ENCODE measurements at regions not wholly inside any gene's neighbourhood (a gene's known extent, or its start where the extent isn't known, plus 50 kb on each side); places are given as distances from the start of the nearest gene placed in this dataset.

DNA sequence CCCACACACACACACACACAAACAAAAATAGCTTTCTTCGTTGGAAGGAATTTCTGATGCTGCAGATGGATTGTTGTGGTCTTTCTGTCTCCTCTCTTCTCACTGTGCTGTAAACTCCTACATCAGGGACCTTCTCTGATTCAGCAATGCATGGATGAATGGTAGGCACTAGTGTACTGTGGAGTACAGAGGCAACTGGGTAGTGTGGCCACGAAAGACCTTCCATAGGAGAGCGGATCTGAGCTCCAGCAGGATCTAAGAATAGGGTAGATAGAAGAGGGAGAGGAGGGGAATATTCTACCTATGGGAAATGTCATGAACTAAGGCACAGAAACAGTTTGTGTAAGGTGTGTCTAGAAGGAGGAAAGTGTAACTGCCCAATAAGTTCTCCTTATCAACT is 266.8 kb downstream of the MYCN start:
- TF ChIP-seq POLR2A (IDR thresholded peaks at IDR 0.05; ENCODE audit: extremely low read depth, insufficient read length) = no peak
- TF ChIP-seq, protein P1, sequence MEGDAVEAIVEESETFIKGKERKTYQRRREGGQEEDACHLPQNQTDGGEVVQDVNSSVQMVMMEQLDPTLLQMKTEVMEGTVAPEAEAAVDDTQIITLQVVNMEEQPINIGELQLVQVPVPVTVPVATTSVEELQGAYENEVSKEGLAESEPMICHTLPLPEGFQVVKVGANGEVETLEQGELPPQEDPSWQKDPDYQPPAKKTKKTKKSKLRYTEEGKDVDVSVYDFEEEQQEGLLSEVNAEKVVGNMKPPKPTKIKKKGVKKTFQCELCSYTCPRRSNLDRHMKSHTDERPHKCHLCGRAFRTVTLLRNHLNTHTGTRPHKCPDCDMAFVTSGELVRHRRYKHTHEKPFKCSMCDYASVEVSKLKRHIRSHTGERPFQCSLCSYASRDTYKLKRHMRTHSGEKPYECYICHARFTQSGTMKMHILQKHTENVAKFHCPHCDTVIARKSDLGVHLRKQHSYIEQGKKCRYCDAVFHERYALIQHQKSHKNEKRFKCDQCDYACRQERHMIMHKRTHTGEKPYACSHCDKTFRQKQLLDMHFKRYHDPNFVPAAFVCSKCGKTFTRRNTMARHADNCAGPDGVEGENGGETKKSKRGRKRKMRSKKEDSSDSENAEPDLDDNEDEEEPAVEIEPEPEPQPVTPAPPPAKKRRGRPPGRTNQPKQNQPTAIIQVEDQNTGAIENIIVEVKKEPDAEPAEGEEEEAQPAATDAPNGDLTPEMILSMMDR (IDR thresholded peaks at IDR 0.05; ENCODE audit: low read depth, low read length) = no peak

All from NB4 (cell line).